ENCODE measurements at regions not wholly inside any gene's neighbourhood (a gene's known extent, or its start where the extent isn't known, plus 50 kb on each side); places are given as distances from the start of the nearest gene placed in this dataset.

- Histone ChIP-seq H3K9me1 (ENCODE audit: control insufficient read depth, insufficient read depth, low read length) (no peaks in the 10 kb centered on the region), H3K27me3 (ENCODE audit: control insufficient read depth in 2 of 2, insufficient read depth in 2 of 2, low read length in 2 of 2) (no peaks in the 10 kb centered on the region), H3K4me1 (replicated peaks in 1 of 2; ENCODE audit: control insufficient read depth in 2 of 2, insufficient read depth in 2 of 2, low read length in 2 of 2) (no peaks in the 10 kb centered on the region), H3K4me2 (ENCODE audit: insufficient read depth, low read length) (no peak overlapping the region), H2AFZ (ENCODE audit: low read depth, low read length) (no peak overlapping the region), H3K27ac (ENCODE audit: extremely low read depth, low read depth, low read length) (no peak overlapping the region), H3K4me3 (no peak overlapping the region), H3K36me3 (ENCODE audit: control insufficient read depth, insufficient read depth, low read length) (no peaks in the 10 kb centered on the region), H3K79me2 (ENCODE audit: control insufficient read depth, insufficient read depth, low read length) (no peaks in the 10 kb centered on the region), H3K9me3 (replicated peaks; ENCODE audit: control insufficient read depth, insufficient read depth, low read depth, low read length) (no peaks in the 10 kb centered on the region), H3K9ac (ENCODE audit: insufficient read depth in 1 of 2, low read depth in 2 of 2, low read length in 2 of 2) (no peak overlapping the region), H4K20me1 (replicated peaks; ENCODE audit: control insufficient read depth, insufficient read depth, low read length) (no peaks in the 10 kb centered on the region)
- peak; percentile 10 to 26 (median 21) for DNase-seq (ENCODE audit: extremely low read depth in 1 of 4, low spot score in 3 of 4)
- CTCF ChIA-PET (ENCODE audit: low intra/inter-chr PET ratio): no interaction called here
- ATAC-seq: peak; percentile 70
- WGBS (ENCODE audit: insufficient coverage, low coverage, missing lambda C conversion rate): 7% methylated on average over 7 of the region's 7 CpGs
- no TSS peak for BruUV-seq (replicated peaks)
- POLR2A ChIA-PET: interaction anchor here (0.6 kb wide), 1 partner anchor 21 kb away, joined by 3 read pairs; no protein-coding TSS in a partner anchor
- in situ Hi-C loops (cut with MboI): no loop called here
- FAIRE-seq: no peak
- intact Hi-C loops (cut with micrococcal nuclease): no loop called here
- peak in 2 of 3 experiments; percentile 30 to 42; a peak in 2 of 6 replicates for TF ChIP-seq CTCF (IDR thresholded peaks at IDR 0.05 in 2 of 3, conservative IDR thresholded peaks at IDR 0.05 in 1 of 3; ENCODE audit: insufficient read depth in 2 of 3, low read depth in 1 of 3, low read length in 3 of 3)
- TF ChIP-seq UBTF (IDR thresholded peaks at IDR 0.05; ENCODE audit: borderline replicate concordance in 1 of 2, low read depth in 2 of 2, low read length in 2 of 2): no peak
- TF ChIP-seq RBM34 (IDR thresholded peaks at IDR 0.05; ENCODE audit: borderline replicate concordance, insufficient read depth, low read length): no peak
- no peak for TF ChIP-seq ELK1 (CRISPR knock-in tag; IDR thresholded peaks at IDR 0.05)
- TF ChIP-seq TGIF2 (CRISPR knock-in tag; IDR thresholded peaks at IDR 0.05): no peak
- TF ChIP-seq CBFB (CRISPR knock-in tag; IDR thresholded peaks at IDR 0.05): no peak
- TF ChIP-seq MYNN (IDR thresholded peaks at IDR 0.05): no peak
- TF ChIP-seq MYNN (CRISPR knock-in tag; IDR thresholded peaks at IDR 0.05): no peak
- no peak for TF ChIP-seq EP400 (IDR thresholded peaks at IDR 0.05)
- no peak for TF ChIP-seq ZNF143 (CRISPR knock-in tag; IDR thresholded peaks at IDR 0.05)
- no peak for TF ChIP-seq CUX1 (CRISPR knock-in tag; IDR thresholded peaks at IDR 0.05)
Observed at GRCh38 chr10:14396411-14397048, 65.8 kb upstream of the FRMD4A start.

All from K562 (cell line).